ENCODE measurements at regions not wholly inside any gene's neighbourhood (a gene's known extent, or its start where the extent isn't known, plus 50 kb on each side); places are given as distances from the start of the nearest gene placed in this dataset.

GRCh38 chr5:15267966-15268365 is 232.0 kb upstream of the FBXL7 start:
- TF ChIP-seq CTCF (IDR thresholded peaks at IDR 0.05 in 8 of 11, conservative IDR thresholded peaks at IDR 0.05 in 3 of 11) (no peak), POLR2A (IDR thresholded peaks at IDR 0.05) (no peak)

All from spleen (tissue), 7 donors.